ENCODE measurements at regions not wholly inside any gene's neighbourhood (a gene's known extent, or its start where the extent isn't known, plus 50 kb on each side); places are given as distances from the start of the nearest gene placed in this dataset.

GRCh38 chr1:175824079-175824478 is 80.7 kb upstream of the TNR start:
- no peak for TF ChIP-seq EP300 (IDR thresholded peaks at IDR 0.05; ENCODE audit: borderline replicate concordance)
- peak; percentile 73 for TF ChIP-seq RAD21 (IDR thresholded peaks at IDR 0.05; ENCODE audit: low read depth)
- no peak for TF ChIP-seq CREB1 (IDR thresholded peaks at IDR 0.05; ENCODE audit: low read depth)
- no peak for TF ChIP-seq ZBTB7A (IDR thresholded peaks at IDR 0.05; ENCODE audit: low read depth)
- TF ChIP-seq EGR1 (IDR thresholded peaks at IDR 0.05): no peak
- no peak for TF ChIP-seq REST (IDR thresholded peaks at IDR 0.05; ENCODE audit: low read depth)
- no peak for TF ChIP-seq YY1 (IDR thresholded peaks at IDR 0.05; ENCODE audit: low read depth)
- TF ChIP-seq MAX (IDR thresholded peaks at IDR 0.05): no peak
- no peak for TF ChIP-seq NFIC (IDR thresholded peaks at IDR 0.05)
- TF ChIP-seq CEBPB (IDR thresholded peaks at IDR 0.05): no peak
- no peak for TF ChIP-seq TAF1 (IDR thresholded peaks at IDR 0.05; ENCODE audit: low read depth)

Data from Ishikawa (cell line).